ENCODE measurements at regions not wholly inside any gene's neighbourhood (a gene's known extent, or its start where the extent isn't known, plus 50 kb on each side); places are given as distances from the start of the nearest gene placed in this dataset.
"Not testable (repeated sequence)": the region's sequence is repeated elsewhere in the genome, so short reads cannot be mapped to it uniquely, and the experiment has no call there.

- Histone ChIP-seq H3K4me2 (ENCODE audit: control insufficient read depth, extremely low read depth, insufficient read depth, low read depth, low read length) (no peak overlapping the region), H3K9me1 (ENCODE audit: control insufficient read depth, extremely low read depth, insufficient read depth, low read length) (no peaks in the 10 kb centered on the region), H3K4me1 (ENCODE audit: control insufficient read depth, extremely low read depth, insufficient read depth, low read length) (no peaks in the 10 kb centered on the region), H3K27me3 (ENCODE audit: control insufficient read depth, extremely low read depth, insufficient read depth, low read length) (no peaks in the 10 kb centered on the region), H2AFZ (ENCODE audit: control insufficient read depth, low read length) (no peak overlapping the region), H3K36me3 (ENCODE audit: control insufficient read depth in 2 of 2, extremely low read depth in 1 of 2, insufficient read depth in 2 of 2, low read length in 2 of 2) (no peaks in the 10 kb centered on the region), H3K9me3 (ENCODE audit: control insufficient read depth, low read depth, low read length) (no peaks in the 10 kb centered on the region), H3K9ac (ENCODE audit: control insufficient read depth, extremely low read depth, insufficient read depth, low read length) (no peak overlapping the region), H3K4me3 (ENCODE audit: control insufficient read depth in 2 of 3, extremely low read depth in 1 of 3, insufficient read depth in 2 of 3, low read depth in 1 of 3, low read length in 3 of 3) (no peak overlapping the region), H3K27ac (ENCODE audit: control insufficient read depth, insufficient read depth, low read length) (no peak overlapping the region), H4K20me1 (ENCODE audit: control insufficient read depth, extremely low read depth, insufficient read depth, low read length) (no peaks in the 10 kb centered on the region), H3K79me2 (ENCODE audit: control insufficient read depth, insufficient read depth, low read length) (no peaks in the 10 kb centered on the region)
- dilution Hi-C loops (cut with MboI; ENCODE audit: extremely low pct_ligation_motif_present, low sequenced_read_pairs): no loop called here
- no peak for FAIRE-seq
- TF ChIP-seq EZH2 (IDR thresholded peaks at IDR 0.05; ENCODE audit: low read length) (no peak), CTCF (optimal IDR thresholded peaks at IDR 0.05 in 1 of 3, IDR thresholded peaks at IDR 0.05 in 1 of 3, conservative IDR thresholded peaks at IDR 0.05 in 1 of 3; ENCODE audit: extremely low read depth in 1 of 3, insufficient read depth in 2 of 3, low read length in 3 of 3) (no peak)
- no peak for DNase-seq (ENCODE audit: low read depth, low spot score)
These were observed 323.0 kb upstream of the PRR16 start for GRCh38 chr5:120141076-120141475.

- no peak overlapping the region for H3K27ac ChIP-seq (ENCODE audit: control insufficient read depth, insufficient read depth, low read length)
- no peaks in the 10 kb centered on the region for H4K20me1 ChIP-seq (ENCODE audit: control insufficient read depth, extremely low read depth, insufficient read depth, low read length)
- no peak overlapping the region for H3K9ac ChIP-seq (ENCODE audit: control insufficient read depth, extremely low read depth, insufficient read depth, low read length)
- no peaks in the 10 kb centered on the region for H3K79me2 ChIP-seq (ENCODE audit: control insufficient read depth, insufficient read depth, low read length)
- H3K4me3 ChIP-seq (ENCODE audit: control insufficient read depth in 2 of 3, extremely low read depth in 1 of 3, insufficient read depth in 2 of 3, low read depth in 1 of 3, low read length in 3 of 3): no peak overlapping the region
- H2AFZ ChIP-seq (ENCODE audit: control insufficient read depth, low read length): no peak overlapping the region
- dilution Hi-C loops (cut with MboI; ENCODE audit: extremely low pct_ligation_motif_present, low sequenced_read_pairs): no loop called here
- TF ChIP-seq CTCF (optimal IDR thresholded peaks at IDR 0.05 in 1 of 3, IDR thresholded peaks at IDR 0.05 in 1 of 3, conservative IDR thresholded peaks at IDR 0.05 in 1 of 3; ENCODE audit: extremely low read depth in 1 of 3, insufficient read depth in 2 of 3, low read length in 3 of 3) (no peak), EZH2 (IDR thresholded peaks at IDR 0.05; ENCODE audit: low read length) (no peak)
- H3K36me3 ChIP-seq (ENCODE audit: control insufficient read depth in 2 of 2, extremely low read depth in 1 of 2, insufficient read depth in 2 of 2, low read length in 2 of 2): no peaks in the 10 kb centered on the region
- FAIRE-seq: no peak
- no peaks in the 10 kb centered on the region for H3K9me3 ChIP-seq (ENCODE audit: control insufficient read depth, low read depth, low read length)
- no peak for DNase-seq (ENCODE audit: low read depth, low spot score)
- H3K9me1 ChIP-seq (ENCODE audit: control insufficient read depth, extremely low read depth, insufficient read depth, low read length): no peaks in the 10 kb centered on the region
- H3K27me3 ChIP-seq (ENCODE audit: control insufficient read depth, extremely low read depth, insufficient read depth, low read length): no peaks in the 10 kb centered on the region
- H3K4me1 ChIP-seq (ENCODE audit: control insufficient read depth, extremely low read depth, insufficient read depth, low read length): no peaks in the 10 kb centered on the region
- H3K4me2 ChIP-seq (ENCODE audit: control insufficient read depth, extremely low read depth, insufficient read depth, low read depth, low read length): no peak overlapping the region
These were observed 317.3 kb upstream of the PRR16 start for GRCh38 chr5:120146787-120147186.

GRCh38 chr5:120147911-120148310 lies 316.2 kb upstream of the PRR16 start:
- H3K4me3 ChIP-seq (ENCODE audit: control insufficient read depth in 2 of 3, extremely low read depth in 1 of 3, insufficient read depth in 2 of 3, low read depth in 1 of 3, low read length in 3 of 3); FAIRE-seq; H3K36me3 ChIP-seq (ENCODE audit: control insufficient read depth in 2 of 2, extremely low read depth in 1 of 2, insufficient read depth in 2 of 2, low read length in 2 of 2); H3K9me3 ChIP-seq (ENCODE audit: control insufficient read depth, low read depth, low read length); H3K4me2 ChIP-seq (ENCODE audit: control insufficient read depth, extremely low read depth, insufficient read depth, low read depth, low read length); DNase-seq (ENCODE audit: low read depth, low spot score); dilution Hi-C loops (cut with MboI; ENCODE audit: extremely low pct_ligation_motif_present, low sequenced_read_pairs); H4K20me1 ChIP-seq (ENCODE audit: control insufficient read depth, extremely low read depth, insufficient read depth, low read length); H3K4me1 ChIP-seq (ENCODE audit: control insufficient read depth, extremely low read depth, insufficient read depth, low read length); H3K9ac ChIP-seq (ENCODE audit: control insufficient read depth, extremely low read depth, insufficient read depth, low read length); H3K27me3 ChIP-seq (ENCODE audit: control insufficient read depth, extremely low read depth, insufficient read depth, low read length); H3K9me1 ChIP-seq (ENCODE audit: control insufficient read depth, extremely low read depth, insufficient read depth, low read length); H3K27ac ChIP-seq (ENCODE audit: control insufficient read depth, insufficient read depth, low read length); H2AFZ ChIP-seq (ENCODE audit: control insufficient read depth, low read length); H3K79me2 ChIP-seq (ENCODE audit: control insufficient read depth, insufficient read depth, low read length): not testable (repeated sequence)
